ENCODE measurements at regions not wholly inside any gene's neighbourhood (a gene's known extent, or its start where the extent isn't known, plus 50 kb on each side); places are given as distances from the start of the nearest gene placed in this dataset.

DNA sequence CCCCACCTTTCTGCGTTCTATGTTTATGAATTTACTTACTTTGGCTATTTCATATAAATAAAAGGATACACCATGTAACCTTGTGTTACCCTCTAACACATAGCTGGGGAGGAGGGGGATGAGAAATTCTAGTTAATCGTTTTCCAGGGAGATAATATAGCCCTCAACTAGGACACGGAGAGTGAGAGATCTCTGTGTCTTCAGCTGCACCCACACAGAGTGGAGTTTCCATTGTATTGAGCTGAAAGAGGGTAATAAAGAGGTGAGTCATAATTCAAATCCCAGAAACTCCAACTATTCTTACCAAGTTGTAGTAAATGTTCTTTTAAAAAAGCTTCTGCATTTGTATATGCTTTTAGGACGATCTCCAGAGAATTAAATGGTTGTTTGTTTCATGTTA is 110.1 kb upstream of the SULT1C3 start:
- DNase-seq (ENCODE audit: low spot score, unreplicated experiment): no peak
- no peaks in the 10 kb centered on the region for H3K4me1 Mint-ChIP-seq (ENCODE audit: low read depth)
- no peak for TF ChIP-seq CTCF (IDR thresholded peaks at IDR 0.05; ENCODE audit: unreplicated experiment)
- peaks cover 6% of the 10 kb centered on the region for H3K9me3 Mint-ChIP-seq (ENCODE audit: low read depth)
- no peaks in the 10 kb centered on the region for H3K36me3 Mint-ChIP-seq (ENCODE audit: insufficient read depth)
- no peak overlapping the region for H3K27ac Mint-ChIP-seq
- H3K4me3 Mint-ChIP-seq (ENCODE audit: low read depth): no peak overlapping the region
- H3K27me3 Mint-ChIP-seq: no peaks in the 10 kb centered on the region

- no peaks in the 10 kb centered on the region for H3K36me3 Mint-ChIP-seq (ENCODE audit: insufficient read depth)
- no peak for TF ChIP-seq CTCF (IDR thresholded peaks at IDR 0.05; ENCODE audit: unreplicated experiment)
- peaks cover 6% of the 10 kb centered on the region for H3K9me3 Mint-ChIP-seq (ENCODE audit: low read depth)
- H3K4me3 Mint-ChIP-seq (ENCODE audit: low read depth): no peak overlapping the region
- no peak for DNase-seq (ENCODE audit: low spot score, unreplicated experiment)
- H3K4me1 Mint-ChIP-seq (ENCODE audit: low read depth): no peaks in the 10 kb centered on the region
- no peaks in the 10 kb centered on the region for H3K27me3 Mint-ChIP-seq
- no peak overlapping the region for H3K27ac Mint-ChIP-seq
Observed at GRCh38 chr2:108133457-108133856, 106.3 kb upstream of the SULT1C3 start.

DNA sequence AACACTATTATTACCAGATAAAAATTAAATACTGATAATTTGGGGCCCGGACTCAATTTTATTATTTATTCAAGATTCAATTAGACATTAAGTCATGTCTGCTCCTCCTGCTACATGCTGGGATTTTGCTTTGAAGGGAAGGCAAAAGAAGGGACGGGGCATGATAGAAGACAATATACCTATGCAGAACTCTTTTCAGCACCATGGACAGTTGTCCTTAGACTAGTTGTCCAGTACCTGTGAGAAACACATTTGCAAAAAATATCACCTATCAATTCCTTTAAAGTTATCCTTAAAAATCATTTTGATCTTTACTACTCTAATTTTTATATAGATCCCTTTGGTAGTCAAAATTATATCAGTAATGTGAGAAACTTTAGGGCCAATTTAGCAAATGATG is 100.2 kb upstream of the SULT1C3 start:
- no peak overlapping the region for H3K4me3 Mint-ChIP-seq (ENCODE audit: low read depth)
- no peaks in the 10 kb centered on the region for H3K36me3 Mint-ChIP-seq (ENCODE audit: insufficient read depth)
- no peak for TF ChIP-seq CTCF (IDR thresholded peaks at IDR 0.05; ENCODE audit: unreplicated experiment)
- DNase-seq (ENCODE audit: low spot score, unreplicated experiment): no peak
- no peaks in the 10 kb centered on the region for H3K4me1 Mint-ChIP-seq (ENCODE audit: low read depth)
- H3K27ac Mint-ChIP-seq: no peak overlapping the region
- no peaks in the 10 kb centered on the region for H3K9me3 Mint-ChIP-seq (ENCODE audit: low read depth)
- no peaks in the 10 kb centered on the region for H3K27me3 Mint-ChIP-seq

- no peak overlapping the region for H3K4me3 Mint-ChIP-seq (ENCODE audit: low read depth)
- H3K4me1 Mint-ChIP-seq (ENCODE audit: low read depth): no peaks in the 10 kb centered on the region
- H3K9me3 Mint-ChIP-seq (ENCODE audit: low read depth): no peaks in the 10 kb centered on the region
- no peak overlapping the region for H3K27ac Mint-ChIP-seq
- peaks cover 1% of the 10 kb centered on the region for H3K36me3 Mint-ChIP-seq (ENCODE audit: insufficient read depth)
- no peak for TF ChIP-seq CTCF (IDR thresholded peaks at IDR 0.05; ENCODE audit: unreplicated experiment)
- no peak for DNase-seq (ENCODE audit: low spot score, unreplicated experiment)
- H3K27me3 Mint-ChIP-seq: no peaks in the 10 kb centered on the region
Observed at GRCh38 chr2:108145557-108146326, 94.0 kb upstream of the SULT1C3 start.

- Mint-ChIP-seq H3K27me3 (no peaks in the 10 kb centered on the region), H3K27ac (no peak overlapping the region), H3K4me1 (ENCODE audit: low read depth) (peaks cover under 1% of the 10 kb centered on the region), H3K9me3 (ENCODE audit: low read depth) (no peaks in the 10 kb centered on the region), H3K4me3 (ENCODE audit: low read depth) (no peak overlapping the region), H3K36me3 (ENCODE audit: insufficient read depth) (peaks cover 4% of the 10 kb centered on the region)
- TF ChIP-seq CTCF (IDR thresholded peaks at IDR 0.05; ENCODE audit: unreplicated experiment): no peak
- no peak for DNase-seq (ENCODE audit: low spot score, unreplicated experiment)
Observed at GRCh38 chr2:108148555-108148954, 91.2 kb upstream of the SULT1C3 start.
